ENCODE measurements at regions not wholly inside any gene's neighbourhood (a gene's known extent, or its start where the extent isn't known, plus 50 kb on each side); places are given as distances from the start of the nearest gene placed in this dataset.

DNA sequence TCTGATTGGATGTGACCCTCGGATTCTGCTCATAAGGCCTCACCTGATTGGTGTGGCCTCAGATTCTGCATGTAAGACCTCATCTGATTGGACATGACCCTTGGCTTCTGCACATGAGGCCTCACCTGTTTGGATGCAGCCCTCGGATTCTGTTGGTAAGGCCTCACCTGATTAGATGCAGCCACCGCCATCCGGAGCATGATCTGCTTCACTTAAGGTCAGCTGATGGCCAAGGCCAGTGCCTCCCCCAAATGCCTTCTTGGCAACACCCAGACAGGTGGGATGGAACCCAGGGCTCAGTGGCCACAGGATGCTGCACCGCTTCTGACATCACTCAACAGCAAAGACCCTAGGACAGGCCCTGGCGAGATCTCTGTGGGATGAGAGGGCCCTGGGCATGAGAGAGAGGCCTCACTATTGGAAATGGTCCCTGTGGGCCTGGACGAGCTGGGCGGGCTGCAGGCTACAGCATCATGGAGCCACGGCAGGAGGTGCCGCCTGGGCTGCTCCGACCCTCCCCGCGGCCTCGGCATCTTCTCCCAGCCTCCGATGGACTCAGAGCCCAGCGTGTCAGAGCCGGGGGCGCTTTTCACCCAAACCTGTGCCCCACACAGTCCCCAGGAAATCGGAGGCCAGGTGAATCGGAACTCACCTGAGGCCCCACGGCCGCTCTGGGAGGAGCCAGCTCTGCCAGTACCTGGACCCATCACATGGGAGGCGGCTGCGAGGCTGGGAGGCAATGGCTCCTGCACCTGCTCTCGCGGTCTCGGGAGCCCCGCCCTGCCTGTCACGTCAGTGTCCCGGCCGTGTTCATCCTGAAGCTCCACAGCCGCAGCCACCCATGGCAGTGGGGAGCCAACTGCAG lies 60.9 kb upstream of the ZNF469 start:
- DNase-seq (ENCODE audit: low read depth), result no peak

DNA sequence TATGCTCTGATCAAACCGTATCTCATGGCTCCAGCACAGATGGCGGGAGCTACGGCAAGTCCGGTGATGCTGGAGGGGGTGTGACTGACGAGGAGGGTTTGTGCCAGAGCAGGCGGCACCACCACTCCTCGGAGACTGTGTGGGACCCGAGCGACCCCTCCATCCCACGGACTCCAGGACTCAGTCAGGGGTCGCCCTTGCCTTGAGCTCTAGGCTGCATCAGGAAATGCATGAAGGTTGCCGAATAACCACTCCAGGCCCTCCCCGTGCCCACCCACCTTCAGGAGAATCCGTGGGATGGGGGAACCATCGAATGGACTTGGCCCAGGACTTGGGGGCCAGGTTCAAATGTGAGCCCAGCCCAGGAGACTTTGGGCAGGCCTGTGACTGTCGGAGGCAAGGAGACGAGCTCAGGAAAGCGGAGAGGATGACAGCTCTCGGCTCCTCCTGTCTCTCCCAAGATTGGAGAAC lies 60.2 kb upstream of the ZNF469 start:
- DNase-seq (ENCODE audit: low read depth), result no peak

DNA sequence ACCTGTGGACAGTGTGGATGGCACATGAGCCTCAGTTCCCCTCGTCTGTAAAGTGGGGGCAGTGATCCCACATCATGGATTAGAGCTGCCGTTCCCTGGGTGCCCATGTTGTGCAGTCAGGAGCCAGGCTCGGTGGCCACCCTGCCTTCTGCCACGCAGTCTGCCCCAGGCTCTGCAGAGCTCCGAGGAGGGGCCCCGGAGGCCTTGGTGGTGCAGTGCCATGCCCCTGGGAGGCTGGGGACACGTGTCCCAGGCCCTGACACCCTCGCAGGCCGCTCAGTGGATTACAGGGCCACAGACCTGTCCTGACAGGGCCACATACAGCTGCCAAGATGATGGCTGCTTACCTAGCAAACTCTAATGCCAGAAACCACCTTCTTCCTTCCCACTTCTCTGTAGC lies 59.7 kb upstream of the ZNF469 start:
- DNase-seq (ENCODE audit: low read depth), result no peak

GRCh38 chr16:88323546-88324330 lies 59.0 kb upstream of the ZNF469 start:
- DNase-seq (ENCODE audit: low read depth), result no peak

GRCh38 chr16:88325087-88325750 lies 57.5 kb upstream of the ZNF469 start:
- DNase-seq (ENCODE audit: low read depth), result no peak

DNA sequence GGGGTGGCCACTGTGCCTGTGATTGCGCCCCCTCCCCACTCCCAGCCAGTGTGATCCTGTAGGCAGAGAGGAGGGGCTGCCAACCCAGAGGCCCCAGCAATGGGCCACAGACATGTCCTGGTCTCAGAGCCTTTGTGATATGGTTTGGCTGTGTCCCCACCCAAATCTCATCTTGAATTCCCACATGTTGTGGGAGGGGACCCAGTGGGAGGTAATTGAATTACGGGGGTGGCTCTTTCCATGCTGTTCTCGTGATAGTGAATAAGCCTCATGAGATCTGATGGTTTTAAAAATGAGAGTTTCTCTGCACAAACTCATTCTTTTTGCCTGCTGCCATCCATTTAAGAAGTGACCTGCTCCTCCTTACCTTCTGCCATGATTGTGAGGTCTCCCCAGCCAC lies 56.8 kb upstream of the ZNF469 start:
- DNase-seq (ENCODE audit: low read depth), result no peak

- no peak for DNase-seq (ENCODE audit: low read depth)
These were observed 55.9 kb upstream of the ZNF469 start for GRCh38 chr16:88326611-88327485.

- DNase-seq (ENCODE audit: low read depth), result no peak
These were observed 55.0 kb upstream of the ZNF469 start for GRCh38 chr16:88327561-88328312.

DNA sequence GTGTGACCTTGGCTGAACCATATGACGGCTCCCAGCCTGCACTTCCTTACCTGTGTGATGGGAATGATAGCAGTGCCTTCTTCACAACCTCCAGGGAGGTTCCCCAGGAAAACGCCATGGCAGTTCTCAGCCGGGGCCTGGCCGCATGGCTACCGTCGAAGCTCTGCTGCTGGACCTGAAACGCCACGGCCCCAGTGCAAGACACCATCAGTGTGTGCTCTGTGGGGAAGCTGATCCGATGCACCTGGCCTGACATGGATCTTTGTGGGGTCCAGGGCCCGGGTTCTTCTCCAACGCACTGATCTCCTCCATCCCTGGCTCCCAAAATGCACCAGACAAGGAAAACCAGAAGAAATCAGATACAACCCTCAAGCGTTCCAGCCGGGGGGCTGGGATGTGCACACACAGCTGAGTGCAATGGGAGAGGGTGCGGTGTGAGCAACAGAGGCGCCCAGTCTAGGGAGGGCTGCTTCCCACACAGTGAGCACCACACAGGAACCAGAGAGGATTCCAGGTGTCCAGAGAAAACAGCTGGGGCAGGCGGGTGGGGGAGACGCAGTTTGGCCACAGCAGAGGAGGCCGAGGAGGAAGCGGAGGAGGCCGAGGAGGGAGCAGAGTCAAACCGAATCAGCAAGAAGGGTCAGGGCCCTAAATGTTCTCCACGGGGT lies 54.3 kb upstream of the ZNF469 start:
- DNase-seq (ENCODE audit: low read depth), result no peak

GRCh38 chr16:88329726-88330700 lies 52.7 kb upstream of the ZNF469 start:
- DNase-seq (ENCODE audit: low read depth), result no peak

DNA sequence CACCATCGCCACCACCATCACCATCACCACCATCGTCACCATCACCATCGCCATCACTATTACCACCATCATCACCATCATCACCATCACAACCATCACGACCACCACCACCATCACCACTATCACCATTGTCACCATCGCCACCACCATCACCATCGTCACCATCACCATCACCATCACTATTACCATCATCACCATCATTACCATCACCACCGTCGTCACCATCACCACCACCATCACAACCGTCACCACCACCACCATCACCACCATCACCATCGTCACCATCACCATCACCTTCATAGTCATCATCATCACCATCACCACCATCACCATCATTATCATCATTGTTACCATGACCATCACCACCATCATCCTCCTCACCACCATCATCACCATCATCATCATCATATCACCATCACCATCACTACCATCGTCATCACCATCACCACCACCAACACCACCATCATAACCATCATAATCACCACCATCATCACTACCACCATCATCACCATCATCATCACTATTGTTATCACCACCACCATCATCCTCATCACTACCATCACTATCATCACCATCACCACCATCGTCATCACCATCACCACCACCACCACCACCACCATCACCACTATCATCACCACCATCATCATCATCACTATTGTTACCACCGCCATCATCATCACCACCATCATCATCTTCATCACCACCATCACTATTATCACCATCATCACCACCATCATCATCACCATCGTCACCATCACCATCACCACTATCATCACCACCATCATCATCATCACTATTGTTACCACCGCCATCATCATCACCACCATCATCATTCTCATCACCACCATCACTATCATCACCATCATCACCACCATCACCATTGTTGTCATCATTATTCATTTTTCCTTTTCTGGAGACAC lies 51.5 kb upstream of the ZNF469 start:
- DNase-seq (ENCODE audit: low read depth), result no peak

GRCh38 chr16:88331989-88332920 lies 50.5 kb upstream of the ZNF469 start:
- no peak for DNase-seq (ENCODE audit: low read depth)

DNA sequence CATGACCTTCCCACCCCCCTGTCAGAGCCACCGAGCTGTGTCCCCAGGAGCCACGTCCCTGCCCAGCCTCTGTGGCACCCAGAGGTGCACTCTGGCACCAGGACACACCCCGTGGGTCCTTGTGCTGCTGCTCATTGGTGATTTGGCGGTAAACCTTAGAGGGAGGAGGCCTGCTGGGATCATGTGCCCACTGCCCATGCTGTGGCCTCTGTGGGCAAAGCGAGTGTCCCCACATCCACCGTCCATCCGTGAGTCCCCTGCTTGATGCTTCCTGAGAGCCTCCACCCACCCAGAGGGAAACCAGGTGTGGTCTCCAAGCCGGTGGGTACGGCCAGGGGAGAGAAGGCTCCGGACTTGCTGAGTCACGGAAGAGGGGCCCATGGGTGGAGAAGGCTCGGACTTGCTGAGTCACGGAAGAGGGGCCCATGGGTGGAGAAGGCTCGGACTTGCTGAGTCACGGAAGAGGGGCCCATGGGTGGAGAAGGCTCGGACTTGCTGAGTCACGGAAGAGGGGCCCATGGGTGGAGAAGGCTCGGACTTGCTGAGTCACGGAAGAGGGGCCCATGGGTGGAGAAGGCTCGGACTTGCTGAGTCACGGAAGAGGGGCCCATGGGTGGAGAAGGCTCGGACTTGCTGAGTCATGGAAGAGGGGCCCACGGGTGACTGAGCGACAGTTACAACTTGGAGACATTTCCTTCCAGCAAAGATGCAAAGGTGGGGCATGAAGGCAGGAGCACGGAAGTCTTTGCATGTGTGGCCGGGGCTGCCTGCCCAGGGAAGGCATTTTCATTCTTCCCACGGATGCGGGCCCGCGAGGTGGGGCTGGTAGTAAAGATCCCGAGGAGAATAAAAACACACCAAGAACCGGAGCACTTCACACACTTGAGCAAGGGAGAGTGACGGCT lies 49.6 kb upstream of the ZNF469 start:
- peak; percentile 7 for DNase-seq (ENCODE audit: low read depth)

Data from activated T-cell treated with anti-CD3 and anti-CD28 coated beads for 24 hours (primary cell).